Glutamatergic neuron (in vitro differentiated cells): ENCODE measurements at regions not wholly inside any gene's neighbourhood (a gene's known extent, or its start where the extent isn't known, plus 50 kb on each side); places are given as distances from the start of the nearest gene placed in this dataset.

Experiments used
- DNase-seq: peaks from one replicate; pipeline ENCODE4 v3.0.0; 2022
- H3K27ac Mint-ChIP-seq: one replicate; pipeline ENCODE4 v1.8.0; 2020; ENCODE audit warnings: mild to moderate bottlenecking, mixed read lengths, inconsistent platforms; ENCODE audit not compliant: unreplicated experiment
- H3K27me3 Mint-ChIP-seq: one replicate; pipeline ENCODE4 v1.8.0; 2020; ENCODE audit warnings: mild to moderate bottlenecking, moderate library complexity, mixed read lengths, inconsistent platforms; ENCODE audit not compliant: unreplicated experiment
- H3K36me3 Mint-ChIP-seq: one replicate; pipeline ENCODE4 v1.8.0; 2020; ENCODE audit warnings: mild to moderate bottlenecking, mixed read lengths, inconsistent platforms; ENCODE audit not compliant: unreplicated experiment
- H3K4me1 Mint-ChIP-seq: one replicate; pipeline ENCODE4 v1.8.0; 2020; ENCODE audit warnings: mild to moderate bottlenecking, low read depth, mixed read lengths, inconsistent platforms; ENCODE audit not compliant: unreplicated experiment
- H3K4me3 Mint-ChIP-seq: one replicate; pipeline ENCODE4 v1.8.0; 2020; ENCODE audit warnings: mild to moderate bottlenecking, mixed read lengths, inconsistent platforms; ENCODE audit not compliant: unreplicated experiment
- H3K9me3 Mint-ChIP-seq: one replicate; pipeline ENCODE4 v1.8.0; 2020; ENCODE audit warnings: mild to moderate bottlenecking, moderate library complexity, mixed read lengths, inconsistent platforms; ENCODE audit not compliant: unreplicated experiment
- TF ChIP-seq, protein P1 (sequence below): fragments of 200-600 bp; sonication (generic); IDR thresholded peaks from one replicate; pipeline ENCODE4 v1.5.0; 2021; ENCODE audit not compliant: partially characterized antibody, unreplicated experiment

DNA sequence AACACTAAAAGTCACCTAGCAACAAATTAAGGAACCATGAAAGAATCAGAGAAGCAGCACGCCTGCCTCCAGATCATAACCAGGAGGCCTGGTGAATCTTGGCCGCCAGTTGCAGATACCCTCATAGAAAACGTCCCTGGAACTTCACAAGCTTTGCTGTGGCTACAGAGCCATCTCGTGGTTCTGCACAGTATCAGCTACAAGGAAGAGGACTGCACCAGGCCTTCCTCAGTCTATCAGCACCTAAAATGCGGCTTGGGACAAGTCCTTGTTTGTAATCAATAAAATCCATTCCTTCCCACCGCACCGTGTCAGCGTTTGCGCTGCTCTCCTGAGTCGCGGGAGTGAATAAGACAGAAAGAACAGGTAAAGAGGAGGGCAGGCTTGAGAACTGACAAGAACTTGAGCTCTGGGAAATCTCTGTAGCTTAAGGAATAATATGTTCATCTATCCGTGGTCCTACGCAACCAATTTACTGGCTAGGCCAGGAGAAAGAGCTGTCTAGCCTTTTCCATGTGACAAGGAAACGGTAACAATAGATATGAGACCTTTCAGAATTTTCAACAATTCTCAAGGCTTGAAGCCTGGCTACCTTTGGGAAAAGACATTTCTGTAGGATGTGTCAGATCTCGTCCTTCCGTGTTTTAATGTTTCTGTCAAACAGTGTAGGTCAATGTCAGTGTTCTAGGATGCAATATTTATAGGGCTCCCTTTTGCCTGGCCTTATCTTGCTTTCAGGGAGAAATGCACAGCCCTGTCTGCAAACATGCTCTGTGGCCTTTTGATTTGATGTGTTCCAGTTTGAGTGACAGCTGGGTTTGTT, 128.5 kb upstream of the RAB12 start:
- TF ChIP-seq, protein P1, sequence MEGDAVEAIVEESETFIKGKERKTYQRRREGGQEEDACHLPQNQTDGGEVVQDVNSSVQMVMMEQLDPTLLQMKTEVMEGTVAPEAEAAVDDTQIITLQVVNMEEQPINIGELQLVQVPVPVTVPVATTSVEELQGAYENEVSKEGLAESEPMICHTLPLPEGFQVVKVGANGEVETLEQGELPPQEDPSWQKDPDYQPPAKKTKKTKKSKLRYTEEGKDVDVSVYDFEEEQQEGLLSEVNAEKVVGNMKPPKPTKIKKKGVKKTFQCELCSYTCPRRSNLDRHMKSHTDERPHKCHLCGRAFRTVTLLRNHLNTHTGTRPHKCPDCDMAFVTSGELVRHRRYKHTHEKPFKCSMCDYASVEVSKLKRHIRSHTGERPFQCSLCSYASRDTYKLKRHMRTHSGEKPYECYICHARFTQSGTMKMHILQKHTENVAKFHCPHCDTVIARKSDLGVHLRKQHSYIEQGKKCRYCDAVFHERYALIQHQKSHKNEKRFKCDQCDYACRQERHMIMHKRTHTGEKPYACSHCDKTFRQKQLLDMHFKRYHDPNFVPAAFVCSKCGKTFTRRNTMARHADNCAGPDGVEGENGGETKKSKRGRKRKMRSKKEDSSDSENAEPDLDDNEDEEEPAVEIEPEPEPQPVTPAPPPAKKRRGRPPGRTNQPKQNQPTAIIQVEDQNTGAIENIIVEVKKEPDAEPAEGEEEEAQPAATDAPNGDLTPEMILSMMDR: no peak
- Mint-ChIP-seq H3K27me3 (peaks cover 3% of the 10 kb centered on the region), H3K36me3 (peaks cover 4% of the 10 kb centered on the region), H3K4me1 (peaks cover 15% of the 10 kb centered on the region), H3K4me3 (no peak overlapping the region), H3K9me3 (peaks cover 1% of the 10 kb centered on the region), H3K27ac (no peak overlapping the region)
- DNase-seq: peak; percentile 44

DNA sequence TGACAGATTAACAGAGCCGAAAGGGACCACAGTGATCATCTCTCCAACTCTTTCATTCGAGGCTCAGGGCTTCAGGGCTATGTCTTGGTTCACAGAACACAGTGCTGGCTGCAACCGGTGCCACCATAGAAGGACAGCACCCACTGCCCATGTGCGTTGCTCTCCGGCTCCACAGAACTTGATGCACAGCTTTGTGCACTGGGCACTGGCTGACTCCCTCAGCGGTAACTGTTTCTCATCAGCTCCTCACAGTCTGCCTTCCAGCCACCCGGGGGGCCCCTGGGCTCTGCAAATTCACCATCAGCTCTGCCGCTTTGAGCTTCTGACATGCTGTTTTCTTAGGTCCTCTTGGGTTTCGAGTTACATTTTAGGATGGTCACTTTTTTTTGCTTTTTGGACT, 124.3 kb upstream of the RAB12 start:
- DNase-seq: no peak
- no peaks in the 10 kb centered on the region for H3K27me3 Mint-ChIP-seq
- H3K4me3 Mint-ChIP-seq: no peak overlapping the region
- TF ChIP-seq, protein P1: no peak
- peaks cover 7% of the 10 kb centered on the region for H3K4me1 Mint-ChIP-seq
- no peaks in the 10 kb centered on the region for H3K9me3 Mint-ChIP-seq
- no peak overlapping the region for H3K27ac Mint-ChIP-seq
- H3K36me3 Mint-ChIP-seq: peaks cover 5% of the 10 kb centered on the region

DNA sequence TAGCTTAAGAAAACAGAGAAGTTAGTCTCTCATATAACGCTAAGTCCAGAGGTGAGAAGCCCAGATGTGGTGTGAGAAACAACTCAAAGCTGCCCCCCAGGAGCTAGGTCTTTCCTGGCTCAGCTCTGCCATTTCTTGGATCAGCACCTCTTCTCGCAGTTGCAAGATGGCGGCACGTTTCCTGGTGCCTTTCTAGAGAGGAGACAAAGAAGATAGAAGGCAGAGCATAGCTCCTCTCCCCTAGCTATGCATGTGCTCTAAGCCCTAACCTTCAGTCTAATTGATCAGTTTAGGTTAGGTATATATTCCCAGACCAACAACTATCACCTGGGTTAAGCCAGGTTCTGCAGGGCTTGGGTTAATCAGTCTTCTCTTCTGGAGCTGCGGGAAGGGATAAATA, 119.5 kb upstream of the RAB12 start:
- no peak overlapping the region for H3K4me3 Mint-ChIP-seq
- TF ChIP-seq, protein P1: no peak
- H3K27me3 Mint-ChIP-seq: no peaks in the 10 kb centered on the region
- no peaks in the 10 kb centered on the region for H3K4me1 Mint-ChIP-seq
- no peak for DNase-seq
- H3K9me3 Mint-ChIP-seq: no peaks in the 10 kb centered on the region
- H3K36me3 Mint-ChIP-seq: peaks cover 10% of the 10 kb centered on the region
- no peak overlapping the region for H3K27ac Mint-ChIP-seq

DNA sequence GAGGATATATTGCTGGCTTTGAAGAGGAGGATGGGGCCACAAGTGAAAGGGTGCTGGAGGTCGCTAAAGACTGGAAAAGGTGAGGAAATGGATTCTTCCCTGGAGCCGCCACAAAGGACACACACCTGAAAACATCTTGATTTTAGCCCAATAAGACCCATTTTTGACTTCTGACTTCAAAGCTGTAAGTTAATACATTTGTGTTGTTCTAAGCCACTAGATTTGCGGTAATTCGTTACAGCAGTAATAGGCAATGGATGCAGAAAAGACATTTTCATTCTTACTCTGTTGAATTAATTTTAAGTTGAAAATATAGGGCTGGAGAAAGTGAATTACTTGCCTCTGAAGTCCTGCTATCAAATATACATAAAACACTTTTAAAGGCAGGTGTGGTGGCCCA, 117.7 kb upstream of the RAB12 start:
- Mint-ChIP-seq H3K27ac (no peak overlapping the region), H3K4me1 (no peaks in the 10 kb centered on the region), H3K36me3 (peaks cover 10% of the 10 kb centered on the region), H3K27me3 (peaks cover 2% of the 10 kb centered on the region), H3K9me3 (peaks cover 2% of the 10 kb centered on the region), H3K4me3 (no peak overlapping the region)
- TF ChIP-seq, protein P1: no peak
- DNase-seq: no peak

DNA sequence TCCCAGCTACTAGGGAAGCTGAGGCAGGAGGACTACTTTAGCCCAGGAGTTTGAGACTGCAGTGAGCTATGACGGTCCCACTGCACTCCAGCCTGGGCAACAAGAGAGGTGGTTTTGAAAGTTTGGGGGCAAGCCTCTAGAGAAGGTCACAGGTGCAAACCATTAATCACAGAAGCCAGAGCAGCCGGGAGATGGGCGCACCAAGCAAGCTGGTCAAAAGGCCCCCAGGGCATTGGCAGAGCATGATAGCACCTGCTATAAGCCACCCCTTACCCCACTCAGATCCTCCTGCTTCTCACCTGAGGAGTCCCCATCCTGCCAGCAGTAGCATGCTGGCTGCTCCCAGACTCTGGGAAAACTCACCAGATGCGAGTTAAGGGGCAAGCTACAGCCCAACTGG, 116.1 kb upstream of the RAB12 start:
- no peaks in the 10 kb centered on the region for H3K4me1 Mint-ChIP-seq
- TF ChIP-seq, protein P1: no peak
- H3K27ac Mint-ChIP-seq: no peak overlapping the region
- no peak overlapping the region for H3K4me3 Mint-ChIP-seq
- no peak for DNase-seq
- H3K27me3 Mint-ChIP-seq: peaks cover 3% of the 10 kb centered on the region
- peaks cover 10% of the 10 kb centered on the region for H3K36me3 Mint-ChIP-seq
- peaks cover 2% of the 10 kb centered on the region for H3K9me3 Mint-ChIP-seq
